ENCODE measurements at regions not wholly inside any gene's neighbourhood (a gene's known extent, or its start where the extent isn't known, plus 50 kb on each side); places are given as distances from the start of the nearest gene placed in this dataset.
A peak's percentile ranks its signal among the peaks of the same experiment; 100 is the strongest.

- Histone ChIP-seq H3K4me3 (no peak overlapping the region), H3K9me3 (no peaks in the 10 kb centered on the region), H3K4me1 (peaks cover 28% of the 10 kb centered on the region), H3K27ac (peak overlapping the region; percentile 68 to 79; a peak in 5 of 6 replicates), H3K4me2 (no peak overlapping the region; the same call in 1 of the 3 replicates)
- ATAC-seq (no peak; a peak in 1 of 6 replicates), DNase-seq (ENCODE audit: low read depth in 1 of 2, low spot score in 1 of 2) (no peak), FAIRE-seq (no peak)
- POLR2A ChIA-PET: no interaction called here
- WGBS (ENCODE audit: missing lambda C conversion rate): 84% methylated on average over 7 of the region's 7 CpGs
- TF ChIP-seq RNF2 (IDR thresholded peaks at IDR 0.05; ENCODE audit: borderline replicate concordance, low read depth) (no peak), CEBPB (IDR thresholded peaks at IDR 0.05) (no peak), HEYL (CRISPR knock-in tag; IDR thresholded peaks at IDR 0.05) (no peak), FOSL2 (IDR thresholded peaks at IDR 0.05) (no peak), FOSL2 (CRISPR knock-in tag; IDR thresholded peaks at IDR 0.05) (no peak), SMC3 (IDR thresholded peaks at IDR 0.05) (no peak), CTCF (IDR thresholded peaks at IDR 0.05) (no peak), E2F6 (IDR thresholded peaks at IDR 0.05; ENCODE audit: borderline replicate concordance, low read depth) (no peak), MAX (IDR thresholded peaks at IDR 0.05) (no peak)
- CTCF ChIA-PET: no interaction called here
These were observed 93.1 kb downstream of the C9orf152 start for GRCh38 chr9:110114859-110115201.

DNA sequence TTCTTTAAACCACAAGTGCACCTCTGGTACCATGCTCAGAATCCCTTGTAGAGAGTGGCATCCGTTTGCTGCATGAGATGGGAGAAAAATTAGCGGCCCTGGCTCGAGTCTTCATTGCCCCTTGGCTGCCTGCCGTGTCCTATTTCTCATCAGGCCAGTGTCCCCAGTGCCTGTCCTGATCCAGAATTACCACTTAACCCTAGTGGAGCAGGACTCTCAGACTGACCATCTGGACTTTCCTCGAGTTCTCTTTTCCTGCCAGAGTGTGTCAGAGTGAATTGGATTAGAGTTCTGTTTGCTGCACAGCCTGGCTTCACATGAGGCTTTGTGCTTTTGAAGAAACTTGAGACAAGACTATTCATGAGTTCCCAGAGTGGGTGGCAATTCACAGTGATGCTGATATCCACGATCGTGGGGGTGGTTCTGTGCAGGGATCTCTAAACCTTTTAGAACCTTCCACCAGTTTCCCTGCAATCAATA is 92.6 kb downstream of the C9orf152 start:
- Histone ChIP-seq H3K4me3 (no peak overlapping the region), H3K9me3 (no peaks in the 10 kb centered on the region), H3K4me1 (peaks cover 28% of the 10 kb centered on the region), H3K27ac (peak overlapping the region; percentile 68 to 79), H3K4me2 (peak overlapping the region; percentile 71)
- FAIRE-seq (no peak), ATAC-seq (peak in 1 of 2 experiments; percentile 24; a peak in 3 of 6 replicates), DNase-seq (ENCODE audit: low read depth in 1 of 2, low spot score in 1 of 2) (no peak)
- 72% methylated on average over 7 of the region's 7 CpGs for WGBS (ENCODE audit: missing lambda C conversion rate)
- ChIA-PET POLR2A (no interaction called here), CTCF (interaction anchor here (0.6 to 1.2 kb wide), 2 partner anchors 12 to 13 kb away, joined by 3 read pairs; no protein-coding TSS in a partner anchor)
- TF ChIP-seq ESRRA (IDR thresholded peaks at IDR 0.05; ENCODE audit: borderline replicate concordance, low read length): no peak
- TF ChIP-seq, protein P1, sequence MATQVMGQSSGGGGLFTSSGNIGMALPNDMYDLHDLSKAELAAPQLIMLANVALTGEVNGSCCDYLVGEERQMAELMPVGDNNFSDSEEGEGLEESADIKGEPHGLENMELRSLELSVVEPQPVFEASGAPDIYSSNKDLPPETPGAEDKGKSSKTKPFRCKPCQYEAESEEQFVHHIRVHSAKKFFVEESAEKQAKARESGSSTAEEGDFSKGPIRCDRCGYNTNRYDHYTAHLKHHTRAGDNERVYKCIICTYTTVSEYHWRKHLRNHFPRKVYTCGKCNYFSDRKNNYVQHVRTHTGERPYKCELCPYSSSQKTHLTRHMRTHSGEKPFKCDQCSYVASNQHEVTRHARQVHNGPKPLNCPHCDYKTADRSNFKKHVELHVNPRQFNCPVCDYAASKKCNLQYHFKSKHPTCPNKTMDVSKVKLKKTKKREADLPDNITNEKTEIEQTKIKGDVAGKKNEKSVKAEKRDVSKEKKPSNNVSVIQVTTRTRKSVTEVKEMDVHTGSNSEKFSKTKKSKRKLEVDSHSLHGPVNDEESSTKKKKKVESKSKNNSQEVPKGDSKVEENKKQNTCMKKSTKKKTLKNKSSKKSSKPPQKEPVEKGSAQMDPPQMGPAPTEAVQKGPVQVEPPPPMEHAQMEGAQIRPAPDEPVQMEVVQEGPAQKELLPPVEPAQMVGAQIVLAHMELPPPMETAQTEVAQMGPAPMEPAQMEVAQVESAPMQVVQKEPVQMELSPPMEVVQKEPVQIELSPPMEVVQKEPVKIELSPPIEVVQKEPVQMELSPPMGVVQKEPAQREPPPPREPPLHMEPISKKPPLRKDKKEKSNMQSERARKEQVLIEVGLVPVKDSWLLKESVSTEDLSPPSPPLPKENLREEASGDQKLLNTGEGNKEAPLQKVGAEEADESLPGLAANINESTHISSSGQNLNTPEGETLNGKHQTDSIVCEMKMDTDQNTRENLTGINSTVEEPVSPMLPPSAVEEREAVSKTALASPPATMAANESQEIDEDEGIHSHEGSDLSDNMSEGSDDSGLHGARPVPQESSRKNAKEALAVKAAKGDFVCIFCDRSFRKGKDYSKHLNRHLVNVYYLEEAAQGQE (IDR thresholded peaks at IDR 0.05): no peak
- no peak for TF ChIP-seq MAFK (IDR thresholded peaks at IDR 0.05; ENCODE audit: partially characterized antibody)
- TF ChIP-seq JUNB (IDR thresholded peaks at IDR 0.05): no peak
- TF ChIP-seq MAX (IDR thresholded peaks at IDR 0.05): no peak
- no peak for TF ChIP-seq RCOR1 (IDR thresholded peaks at IDR 0.05; ENCODE audit: low read depth, low read length)
- no peak for TF ChIP-seq RARB (CRISPR knock-in tag; IDR thresholded peaks at IDR 0.05)
- TF ChIP-seq RAD21 (conservative IDR thresholded peaks at IDR 0.05 in 1 of 2, IDR thresholded peaks at IDR 0.05 in 1 of 2): no peak
- no peak for TF ChIP-seq HEYL (CRISPR knock-in tag; IDR thresholded peaks at IDR 0.05)
- TF ChIP-seq POLR2A (IDR thresholded peaks at IDR 0.05; ENCODE audit: low read length): no peak
- TF ChIP-seq TP53 (CRISPR knock-in tag; IDR thresholded peaks at IDR 0.05): no peak
- no peak for TF ChIP-seq PHF8 (IDR thresholded peaks at IDR 0.05; ENCODE audit: borderline replicate concordance, low read depth)
- TF ChIP-seq USF2 (IDR thresholded peaks at IDR 0.05): no peak
- TF ChIP-seq SMC3 (IDR thresholded peaks at IDR 0.05): no peak
- TF ChIP-seq CBX2 (IDR thresholded peaks at IDR 0.05; ENCODE audit: borderline replicate concordance, low read depth): no peak
- no peak for TF ChIP-seq ZSCAN20 (CRISPR knock-in tag; IDR thresholded peaks at IDR 0.05)

All from A549 (cell line).